MG63 (cell line): ENCODE measurements at regions not wholly inside any gene's neighbourhood (a gene's known extent, or its start where the extent isn't known, plus 50 kb on each side); places are given as distances from the start of the nearest gene placed in this dataset.

Experiments
- DNase-seq: peaks from one replicate; pipeline ENCODE4 v3.0.0-alpha.2; 2020
- H3K27me3 ChIP-seq: fragments of 250-450 bp; sonication (Bioruptor Pico); 2 replicates; pipeline ENCODE4 v1.5.1; 2020; ENCODE audit warnings: mild to moderate bottlenecking, moderate library complexity
- H3K36me3 ChIP-seq: fragments of 250-450 bp; sonication (Bioruptor Pico); 2 replicates; pipeline ENCODE4 v1.5.1; 2020; ENCODE audit warnings: mild to moderate bottlenecking, moderate library complexity
- H3K4me3 ChIP-seq: fragments of 250-450 bp; sonication (Bioruptor Pico); 2 replicates; pipeline ENCODE4 v1.5.1; 2020; ENCODE audit warnings: mild to moderate bottlenecking, moderate library complexity
- H3K9me3 ChIP-seq: fragments of 250-450 bp; sonication (Bioruptor Pico); 2 replicates; pipeline ENCODE4 v1.5.1; 2020; ENCODE audit warnings: mild to moderate bottlenecking, moderate library complexity

GRCh38 chr11:122398167-122398566, 257.4 kb upstream of the UBASH3B start:
- Histone ChIP-seq H3K9me3 (no peaks in the 10 kb centered on the region; the same call in 1 of the 2 replicates), H3K4me3 (no peak overlapping the region), H3K27me3 (no peaks in the 10 kb centered on the region), H3K36me3 (no peaks in the 10 kb centered on the region)
- no peak for DNase-seq

GRCh38 chr11:122395282-122395681, 260.2 kb upstream of the UBASH3B start:
- Histone ChIP-seq H3K27me3 (no peaks in the 10 kb centered on the region), H3K36me3 (no peaks in the 10 kb centered on the region), H3K4me3 (no peak overlapping the region), H3K9me3 (peaks cover 3% of the 10 kb centered on the region)
- DNase-seq = no peak

- Histone ChIP-seq H3K36me3 (no peaks in the 10 kb centered on the region), H3K4me3 (no peak overlapping the region), H3K27me3 (no peaks in the 10 kb centered on the region), H3K9me3 (peaks cover 7% of the 10 kb centered on the region; the same call in 1 of the 2 replicates)
- peak; percentile 12 for DNase-seq
These were observed 261.2 kb upstream of the UBASH3B start for GRCh38 chr11:122394313-122394712.

- DNase-seq = no peak
- Histone ChIP-seq H3K36me3 (no peaks in the 10 kb centered on the region), H3K4me3 (no peak overlapping the region), H3K9me3 (peaks cover 7% of the 10 kb centered on the region; the same call in 1 of the 2 replicates), H3K27me3 (no peaks in the 10 kb centered on the region)
These were observed 262.2 kb upstream of the UBASH3B start for GRCh38 chr11:122393209-122393860.

- H3K27me3 ChIP-seq = no peaks in the 10 kb centered on the region
- no peak for DNase-seq
- H3K9me3 ChIP-seq = peaks cover 7% of the 10 kb centered on the region; the same call in 1 of the 2 replicates
These were observed 263.0 kb upstream of the UBASH3B start for GRCh38 chr11:122392508-122392907.

GRCh38 chr11:122391049-122391448, 264.5 kb upstream of the UBASH3B start:
- Histone ChIP-seq H3K36me3 (no peaks in the 10 kb centered on the region), H3K27me3 (no peaks in the 10 kb centered on the region), H3K9me3 (peaks cover 7% of the 10 kb centered on the region; the same call in 1 of the 2 replicates), H3K4me3 (no peak overlapping the region)
- DNase-seq = no peak

More at GRCh38 chr11:122392508-122392907, 263.0 kb upstream of the UBASH3B start:
- Histone ChIP-seq H3K36me3 (no peaks in the 10 kb centered on the region), H3K4me3 (no peak overlapping the region)

- DNase-seq = no peak
- Histone ChIP-seq H3K4me3 (no peak overlapping the region), H3K36me3 (no peaks in the 10 kb centered on the region), H3K9me3 (peaks cover 11% of the 10 kb centered on the region), H3K27me3 (no peaks in the 10 kb centered on the region)
These were observed 267.2 kb upstream of the BLID start for GRCh38 chr11:122383186-122383585.

GRCh38 chr11:122375687-122376399, 259.8 kb upstream of the BLID start:
- Histone ChIP-seq H3K36me3 (no peaks in the 10 kb centered on the region), H3K27me3 (no peaks in the 10 kb centered on the region), H3K9me3 (peaks cover 15% of the 10 kb centered on the region), H3K4me3 (no peak overlapping the region)
- DNase-seq = peak; percentile 59

- H3K36me3 ChIP-seq = no peaks in the 10 kb centered on the region
- no peak for DNase-seq
These were observed 252.8 kb upstream of the BLID start for GRCh38 chr11:122368796-122369195.

GRCh38 chr11:122367809-122368231, 251.8 kb upstream of the BLID start:
- Histone ChIP-seq H3K4me3 (no peak overlapping the region), H3K9me3 (no peaks in the 10 kb centered on the region), H3K27me3 (no peaks in the 10 kb centered on the region), H3K36me3 (no peaks in the 10 kb centered on the region)
- DNase-seq = peak; percentile 5

More at GRCh38 chr11:122368796-122369195, 252.8 kb upstream of the BLID start:
- H3K9me3 ChIP-seq = no peaks in the 10 kb centered on the region
- H3K4me3 ChIP-seq = no peak overlapping the region
- no peaks in the 10 kb centered on the region for H3K27me3 ChIP-seq

GRCh38 chr11:122365610-122366360, 249.8 kb upstream of the BLID start:
- peaks cover 2% of the 10 kb centered on the region for H3K9me3 ChIP-seq
- H3K36me3 ChIP-seq = no peaks in the 10 kb centered on the region
- DNase-seq = no peak
- no peaks in the 10 kb centered on the region for H3K27me3 ChIP-seq
- no peak overlapping the region for H3K4me3 ChIP-seq

- H3K9me3 ChIP-seq = peaks cover 4% of the 10 kb centered on the region
- DNase-seq = no peak
- no peak overlapping the region for H3K4me3 ChIP-seq
These were observed 247.3 kb upstream of the BLID start for GRCh38 chr11:122363296-122363695.

GRCh38 chr11:122362381-122362780, 246.4 kb upstream of the BLID start:
- Histone ChIP-seq H3K27me3 (no peaks in the 10 kb centered on the region), H3K9me3 (peaks cover 4% of the 10 kb centered on the region), H3K4me3 (no peak overlapping the region), H3K36me3 (no peaks in the 10 kb centered on the region)
- DNase-seq = no peak

More at GRCh38 chr11:122363296-122363695, 247.3 kb upstream of the BLID start:
- no peaks in the 10 kb centered on the region for H3K27me3 ChIP-seq
- no peaks in the 10 kb centered on the region for H3K36me3 ChIP-seq

GRCh38 chr11:122360875-122361274, 244.9 kb upstream of the BLID start:
- no peak for DNase-seq
- Histone ChIP-seq H3K27me3 (no peaks in the 10 kb centered on the region), H3K4me3 (no peak overlapping the region), H3K36me3 (no peaks in the 10 kb centered on the region), H3K9me3 (peaks cover 4% of the 10 kb centered on the region)

- H3K36me3 ChIP-seq = no peaks in the 10 kb centered on the region
- H3K9me3 ChIP-seq = peaks cover 4% of the 10 kb centered on the region
- DNase-seq = no peak
- no peaks in the 10 kb centered on the region for H3K27me3 ChIP-seq
- H3K4me3 ChIP-seq = no peak overlapping the region
These were observed 243.1 kb upstream of the BLID start for GRCh38 chr11:122359081-122359571.

GRCh38 chr11:122358292-122358691, 242.3 kb upstream of the BLID start:
- peaks cover 4% of the 10 kb centered on the region for H3K9me3 ChIP-seq
- H3K4me3 ChIP-seq = no peak overlapping the region
- no peak for DNase-seq
- no peaks in the 10 kb centered on the region for H3K27me3 ChIP-seq
- no peaks in the 10 kb centered on the region for H3K36me3 ChIP-seq

GRCh38 chr11:122355968-122356367, 240.0 kb upstream of the BLID start:
- DNase-seq = no peak
- no peak overlapping the region for H3K4me3 ChIP-seq
- H3K27me3 ChIP-seq = no peaks in the 10 kb centered on the region
- no peaks in the 10 kb centered on the region for H3K36me3 ChIP-seq
- H3K9me3 ChIP-seq = peaks cover 4% of the 10 kb centered on the region
